ENCODE measurements at regions not wholly inside any gene's neighbourhood (a gene's known extent, or its start where the extent isn't known, plus 50 kb on each side); places are given as distances from the start of the nearest gene placed in this dataset.

GRCh38 chr12:30578426-30578825, 117.2 kb downstream of the IPO8 start:
- TF ChIP-seq NR3C1 (IDR thresholded peaks at IDR 0.05), result no peak
- no peak for TF ChIP-seq POLR2AphosphoS2 (conservative IDR thresholded peaks at IDR 0.05; ENCODE audit: low read length)
- no peak for TF ChIP-seq EHMT2 (IDR thresholded peaks at IDR 0.05; ENCODE audit: low read depth)
- TF ChIP-seq SREBF2 (IDR thresholded peaks at IDR 0.05), result no peak
- TF ChIP-seq MAZ (IDR thresholded peaks at IDR 0.05; ENCODE audit: borderline replicate concordance, low read depth, low read length), result no peak
- no peak for TF ChIP-seq ZNF302 (CRISPR knock-in tag; IDR thresholded peaks at IDR 0.05)
- H3K4me3 ChIP-seq, result no peak overlapping the region
- ChIA-PET POLR2A (no interaction called here), CTCF (no interaction called here)
- no peak overlapping the region for H3K4me2 ChIP-seq
- H3K27ac ChIP-seq, result no peak overlapping the region
- ATAC-seq, result no peak
- 37% methylated on average over 5 of the region's 5 CpGs for WGBS (ENCODE audit: missing lambda C conversion rate)
- H3K9me3 ChIP-seq, result no peaks in the 10 kb centered on the region
- no peak for DNase-seq (ENCODE audit: low read depth in 1 of 2, low spot score in 1 of 2)
- H3K4me1 ChIP-seq, result no peaks in the 10 kb centered on the region
- FAIRE-seq, result no peak

- no peak for TF ChIP-seq ZNF302 (CRISPR knock-in tag; IDR thresholded peaks at IDR 0.05)
- TF ChIP-seq CBX8 (IDR thresholded peaks at IDR 0.05), result no peak
- TF ChIP-seq NR3C1 (IDR thresholded peaks at IDR 0.05), result no peak
- no peak for TF ChIP-seq JUN (IDR thresholded peaks at IDR 0.05)
- TF ChIP-seq FOXS1 (CRISPR knock-in tag; IDR thresholded peaks at IDR 0.05), result no peak
- no peak for TF ChIP-seq CBX2 (IDR thresholded peaks at IDR 0.05; ENCODE audit: borderline replicate concordance, low read depth)
- no peak for TF ChIP-seq EHF (CRISPR knock-in tag; IDR thresholded peaks at IDR 0.05)
- no peak for TF ChIP-seq HEYL (CRISPR knock-in tag; IDR thresholded peaks at IDR 0.05)
- no peak for FAIRE-seq
- H3K9me3 ChIP-seq, result no peaks in the 10 kb centered on the region
- H3K4me3 ChIP-seq, result no peak overlapping the region
- H3K4me2 ChIP-seq, result no peak overlapping the region
- ChIA-PET CTCF (interaction anchor here (0.6 kb wide), 2 partner anchors 679 to 928 kb away, joined by 3 read pairs; no protein-coding TSS in a partner anchor), POLR2A (no interaction called here)
- ATAC-seq, result no peak
- H3K4me1 ChIP-seq, result no peaks in the 10 kb centered on the region
- WGBS (ENCODE audit: missing lambda C conversion rate), result 65% methylated on average over 1 of the region's 1 CpG
- DNase-seq (ENCODE audit: low read depth in 1 of 2, low spot score in 1 of 2), result no peak
- H3K27ac ChIP-seq, result no peak overlapping the region
Observed at GRCh38 chr12:30573145-30573544, 122.5 kb downstream of the IPO8 start.

GRCh38 chr12:30570211-30570890, 125.3 kb downstream of the IPO8 start:
- H3K27ac ChIP-seq, result no peak overlapping the region
- WGBS (ENCODE audit: missing lambda C conversion rate), result 34% methylated on average over 5 of the region's 5 CpGs
- H3K9me3 ChIP-seq, result no peaks in the 10 kb centered on the region
- ATAC-seq (no peak), FAIRE-seq (no peak), DNase-seq (ENCODE audit: low read depth in 1 of 2, low spot score in 1 of 2) (no peak)
- POLR2A ChIA-PET, result no interaction called here
- no peak overlapping the region for H3K4me2 ChIP-seq
- TF ChIP-seq RNF2 (IDR thresholded peaks at IDR 0.05; ENCODE audit: borderline replicate concordance, low read depth) (no peak), FOXS1 (CRISPR knock-in tag; IDR thresholded peaks at IDR 0.05) (no peak), MAZ (IDR thresholded peaks at IDR 0.05; ENCODE audit: borderline replicate concordance, low read depth, low read length) (no peak), MAFK (IDR thresholded peaks at IDR 0.05; ENCODE audit: partially characterized antibody) (peak; percentile 93)
- no peak overlapping the region for H3K4me3 ChIP-seq
- no peaks in the 10 kb centered on the region for H3K4me1 ChIP-seq
- CTCF ChIA-PET, result no interaction called here

- POLR2A ChIA-PET, result no interaction called here
- no peak for TF ChIP-seq FOSL2 (IDR thresholded peaks at IDR 0.05)
- TF ChIP-seq FOSL2 (CRISPR knock-in tag; IDR thresholded peaks at IDR 0.05), result no peak
- no peak for TF ChIP-seq KDM5A (IDR thresholded peaks at IDR 0.05)
- TF ChIP-seq HEYL (CRISPR knock-in tag; IDR thresholded peaks at IDR 0.05), result no peak
- no peak for TF ChIP-seq HES2 (IDR thresholded peaks at IDR 0.05)
- no peak for TF ChIP-seq RNF2 (IDR thresholded peaks at IDR 0.05; ENCODE audit: borderline replicate concordance, low read depth)
- no peak for TF ChIP-seq E2F6 (IDR thresholded peaks at IDR 0.05; ENCODE audit: borderline replicate concordance, low read depth)
- no peak for TF ChIP-seq HOXA7 (CRISPR knock-in tag; IDR thresholded peaks at IDR 0.05)
- TF ChIP-seq NPAS2 (CRISPR knock-in tag; IDR thresholded peaks at IDR 0.05; ENCODE audit: borderline replicate concordance), result no peak
- TF ChIP-seq RAD21 (conservative IDR thresholded peaks at IDR 0.05 in 1 of 2, IDR thresholded peaks at IDR 0.05 in 1 of 2), result no peak
- no peak for TF ChIP-seq MAX (IDR thresholded peaks at IDR 0.05)
- TF ChIP-seq RCOR1 (IDR thresholded peaks at IDR 0.05; ENCODE audit: low read depth, low read length), result no peak
- TF ChIP-seq ATOH8 (CRISPR knock-in tag; IDR thresholded peaks at IDR 0.05; ENCODE audit: low read depth), result no peak
- TF ChIP-seq MAFK (IDR thresholded peaks at IDR 0.05; ENCODE audit: partially characterized antibody), result no peak
- no peak for TF ChIP-seq RFX5 (IDR thresholded peaks at IDR 0.05)
- TF ChIP-seq ZNF302 (CRISPR knock-in tag; IDR thresholded peaks at IDR 0.05), result no peak
- no peak for TF ChIP-seq SMC3 (IDR thresholded peaks at IDR 0.05)
- TF ChIP-seq JUN (IDR thresholded peaks at IDR 0.05), result no peak
- TF ChIP-seq MYC (IDR thresholded peaks at IDR 0.05; ENCODE audit: borderline replicate concordance, low read length), result no peak
- Histone ChIP-seq H3K4me2 (no peak overlapping the region), H3K27ac (no peak overlapping the region), H3K9me3 (no peaks in the 10 kb centered on the region), H3K4me3 (no peak overlapping the region), H3K4me1 (no peaks in the 10 kb centered on the region)
- CTCF ChIA-PET, result no interaction called here
- ATAC-seq (no peak), FAIRE-seq (no peak), DNase-seq (ENCODE audit: low read depth in 1 of 2, low spot score in 1 of 2) (no peak)
- WGBS (ENCODE audit: missing lambda C conversion rate), result 0% methylated on average over 4 of the region's 4 CpGs
Observed at GRCh38 chr12:30569426-30569825, 126.2 kb downstream of the IPO8 start.

Data from A549 (cell line).